HL-60 (cell line): ENCODE measurements at regions not wholly inside any gene's neighbourhood (a gene's known extent, or its start where the extent isn't known, plus 50 kb on each side); places are given as distances from the start of the nearest gene placed in this dataset.

Experiments used
- DNase-seq, 2 experiments: peaks; one replicate each; pipeline ENCODE4 v3.0.0-alpha.2; 2010 to 2020; ENCODE audit warnings: low read depth in 1 of 2, low spot score in 1 of 2
- H3K27ac ChIP-seq: fragments of 250-450 bp; sonication (Bioruptor Pico); replicated peaks from 2 replicates; pipeline ENCODE4 v1.5.1; 2020; ENCODE audit warnings: mild to moderate bottlenecking, moderate library complexity
- H3K27me3 ChIP-seq: fragments of 250-450 bp; sonication (Bioruptor Pico); 2 replicates; pipeline ENCODE4 v1.5.1; 2021; ENCODE audit warnings: mild to moderate bottlenecking, moderate library complexity; ENCODE audit not compliant: insufficient read depth, poor library complexity, severe bottlenecking
- H3K4me3 ChIP-seq: replicated peaks from 2 replicates; pipeline ENCODE4 v1.5.1; 2011; ENCODE audit warnings: mild to moderate bottlenecking, control low read depth, low read length; ENCODE audit not compliant: insufficient read depth
- CTCF ChIP-seq: IDR thresholded peaks from one replicate; pipeline ENCODE4 v1.5.1; 2011; ENCODE audit warnings: low read length, control low read depth, inconsistent platforms; ENCODE audit not compliant: insufficient read depth
- GABPA ChIP-seq: IDR thresholded peaks from 2 replicates; pipeline ENCODE4 v1.6.1; 2012; ENCODE audit warnings: low read depth
- POLR2AphosphoS5 ChIP-seq: IDR thresholded peaks from 2 replicates; pipeline ENCODE4 v1.6.1; 2012; ENCODE audit warnings: low read depth
- REST ChIP-seq: IDR thresholded peaks from 2 replicates; pipeline ENCODE4 v1.6.1; 2012; ENCODE audit warnings: low read depth; ENCODE audit not compliant: insufficient replicate concordance
- SPI1 ChIP-seq: IDR thresholded peaks from 2 replicates; pipeline ENCODE4 v1.6.1; 2012; ENCODE audit warnings: low read depth, mild to moderate bottlenecking, borderline replicate concordance

DNA sequence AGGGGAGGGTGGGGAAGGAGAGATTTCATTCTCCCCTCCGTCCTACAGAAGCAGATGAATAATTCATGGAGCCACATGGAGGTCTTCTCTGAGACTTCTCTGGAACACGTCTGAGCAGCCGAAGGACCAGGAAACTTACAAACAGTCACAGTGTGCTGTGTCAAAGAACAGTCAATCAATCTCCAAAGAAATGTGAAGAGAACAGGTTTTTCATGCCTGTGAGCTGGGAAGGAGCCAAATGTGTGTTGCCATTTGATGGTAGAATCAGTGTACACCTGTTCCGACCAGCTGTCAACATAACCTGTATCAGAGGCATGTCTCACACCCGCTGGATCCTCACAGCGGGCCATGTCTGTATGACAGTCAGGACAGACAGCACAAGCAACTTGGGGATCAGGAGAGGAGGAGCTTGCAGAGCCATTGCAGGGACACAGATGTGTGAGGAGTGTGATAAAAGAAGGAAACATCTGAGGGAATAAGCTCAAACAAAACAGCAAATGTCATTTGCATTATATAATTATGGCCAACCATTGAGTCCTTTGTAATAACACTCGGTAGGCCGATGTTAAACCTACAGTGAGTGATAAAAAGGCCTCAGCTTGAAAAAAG lies 298.5 kb downstream of the EN1 start:
- Histone ChIP-seq H3K4me3 (no peak overlapping the region), H3K27me3 (peaks cover 3% of the 10 kb centered on the region), H3K27ac (no peak overlapping the region)
- TF ChIP-seq POLR2AphosphoS5: no peak
- no peak for TF ChIP-seq SPI1
- TF ChIP-seq GABPA: no peak
- no peak for TF ChIP-seq CTCF
- TF ChIP-seq REST: no peak
- no peak for DNase-seq

DNA sequence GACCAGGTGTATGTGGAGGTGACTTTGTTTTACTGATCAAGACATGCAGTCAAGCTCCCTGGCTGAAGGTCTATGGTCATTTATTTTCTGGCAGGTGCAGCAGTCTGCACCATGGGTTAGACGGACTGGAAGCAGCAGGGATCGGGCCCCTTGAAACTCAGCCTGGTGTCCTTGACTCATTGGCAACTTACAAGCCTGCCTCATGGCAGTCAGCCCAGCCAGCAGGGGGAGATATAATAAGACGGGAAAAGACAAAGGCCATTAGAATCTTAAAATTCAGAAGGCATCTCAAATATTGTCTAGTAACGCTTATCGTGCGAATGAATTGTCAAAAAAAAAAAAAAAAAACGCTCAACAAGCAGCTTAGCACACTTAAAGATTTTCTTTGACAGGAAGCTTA lies 308.2 kb downstream of the EN1 start:
- no peak overlapping the region for H3K27ac ChIP-seq
- no peak for DNase-seq
- no peak for TF ChIP-seq POLR2AphosphoS5
- no peak for TF ChIP-seq GABPA
- TF ChIP-seq SPI1: no peak
- no peak for TF ChIP-seq REST
- TF ChIP-seq CTCF: no peak
- no peaks in the 10 kb centered on the region for H3K27me3 ChIP-seq
- H3K4me3 ChIP-seq: no peak overlapping the region

DNA sequence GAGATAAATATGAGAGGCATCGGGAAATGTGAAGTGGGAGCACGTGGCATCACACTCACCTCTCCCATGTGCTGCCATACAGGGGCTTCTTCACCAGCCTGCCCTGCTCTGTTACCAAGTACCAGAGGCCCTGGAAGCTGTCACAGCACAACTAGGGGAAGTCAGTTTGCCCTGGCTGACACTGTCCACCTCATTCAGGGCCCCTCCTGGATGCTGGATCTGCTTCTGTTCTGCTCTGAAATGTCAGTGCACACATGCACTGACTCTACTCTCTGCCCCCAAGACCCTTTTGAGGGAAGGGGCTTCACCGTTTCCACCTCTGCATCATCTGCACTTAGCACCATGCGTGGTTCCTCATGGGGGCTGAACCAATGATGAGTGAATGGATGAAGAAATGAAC lies 311.1 kb downstream of the EN1 start:
- DNase-seq: no peak
- Histone ChIP-seq H3K4me3 (no peak overlapping the region), H3K27me3 (no peaks in the 10 kb centered on the region), H3K27ac (no peak overlapping the region)
- no peak for TF ChIP-seq CTCF
- TF ChIP-seq GABPA: no peak
- TF ChIP-seq POLR2AphosphoS5: no peak
- no peak for TF ChIP-seq SPI1
- no peak for TF ChIP-seq REST
